GM19240 (cell line): ENCODE measurements at regions not wholly inside any gene's neighbourhood (a gene's known extent, or its start where the extent isn't known, plus 50 kb on each side); places are given as distances from the start of the nearest gene placed in this dataset.

ENCODE experiments used
- DNase-seq: peaks from one replicate; pipeline ENCODE4 v3.0.0; 2011; ENCODE audit warnings: low spot score; ENCODE audit not compliant: insufficient read length

- no peak for DNase-seq
These were observed 472.7 kb upstream of the TRIB2 start for GRCh38 chr2:12244070-12244469.

GRCh38 chr2:12251121-12251520 lies 465.6 kb upstream of the TRIB2 start:
- DNase-seq: no peak

- no peak for DNase-seq
These were observed 465.0 kb upstream of the TRIB2 start for GRCh38 chr2:12251749-12252148.

GRCh38 chr2:12253167-12253778 lies 463.5 kb upstream of the TRIB2 start:
- DNase-seq: no peak

- no peak for DNase-seq
These were observed 462.4 kb upstream of the TRIB2 start for GRCh38 chr2:12254280-12254860.

- DNase-seq: no peak
These were observed 460.5 kb upstream of the TRIB2 start for GRCh38 chr2:12256206-12256605.

GRCh38 chr2:12257476-12257875 lies 459.3 kb upstream of the TRIB2 start:
- DNase-seq: no peak

GRCh38 chr2:12259493-12259892 lies 457.2 kb upstream of the TRIB2 start:
- no peak for DNase-seq

GRCh38 chr2:12261986-12262680 lies 454.6 kb upstream of the TRIB2 start:
- no peak for DNase-seq

GRCh38 chr2:12262681-12263436 lies 453.9 kb upstream of the TRIB2 start:
- DNase-seq: no peak

GRCh38 chr2:12263730-12264129 lies 453.0 kb upstream of the TRIB2 start:
- no peak for DNase-seq

GRCh38 chr2:12264146-12264545 lies 452.6 kb upstream of the TRIB2 start:
- DNase-seq: no peak

GRCh38 chr2:12265646-12266045 lies 451.1 kb upstream of the TRIB2 start:
- no peak for DNase-seq

- no peak for DNase-seq
These were observed 449.7 kb upstream of the TRIB2 start for GRCh38 chr2:12267042-12267441.

- DNase-seq: no peak
These were observed 447.4 kb upstream of the TRIB2 start for GRCh38 chr2:12269041-12269972.

GRCh38 chr2:12270876-12271588 lies 445.7 kb upstream of the TRIB2 start:
- no peak for DNase-seq

- DNase-seq: no peak
These were observed 445.1 kb upstream of the TRIB2 start for GRCh38 chr2:12271589-12271984.

GRCh38 chr2:12273111-12273510 lies 443.6 kb upstream of the TRIB2 start:
- no peak for DNase-seq

- no peak for DNase-seq
These were observed 442.1 kb upstream of the TRIB2 start for GRCh38 chr2:12274591-12274990.

- no peak for DNase-seq
These were observed 439.3 kb upstream of the TRIB2 start for GRCh38 chr2:12277241-12278034.
